K562 (cell line): ENCODE measurements at regions not wholly inside any gene's neighbourhood (a gene's known extent, or its start where the extent isn't known, plus 50 kb on each side); places are given as distances from the start of the nearest gene placed in this dataset.

Source experiments
- ATAC-seq: fragments of 200-7000 bp; cut with Tn5 transposase; 3 replicates; pipeline ENCODE4 v1.9.1; 2020; ENCODE audit warnings: moderate library complexity
- BruUV-seq: library from RNA; stranded (reverse); fragments of 400-500 nt; replicated peaks from 2 replicates; lab custom pipeline; 2021; lab: Mats Ljungman, UMichigan
- CTCF ChIA-PET: fragments of 300-600 bp; formaldehyde crosslinking; extraction: SDS; loops from one replicate; lab custom pipeline; 2021; ENCODE audit warnings: low intra/inter-chr PET ratio; lab: Yijun Ruan, JAX
- POLR2A ChIA-PET: fragments of 300-600, 350-650 bp; sonication (Branson Sonifier 250); formaldehyde crosslinking; extraction: SDS; loops from one replicate; lab custom pipeline; 2021; ENCODE audit warnings: antibody characterized with exemption, inconsistent platforms; lab: Yijun Ruan, JAX
- DNase-seq, 4 experiments: peaks; one replicate each; pipeline versions ENCODE4 v3.0.0 to v3.0.0-alpha.2; 2011 to 2018; ENCODE audit warnings: low spot score in 3 of 4, mixed read lengths in 3 of 4; ENCODE audit errors: extremely low read depth in 1 of 4
- FAIRE-seq: peaks from 2 replicates; lab custom pipeline; 2011; peaks lifted over from hg19 to GRCh38; lab: Jason Lieb, UNC
- H2AFZ ChIP-seq: 2 replicates; pipeline ENCODE4 v1.6.0; 2011; ENCODE audit warnings: low read depth, low read length, control low read depth, inconsistent platforms
- H3K27ac ChIP-seq: fragments of 200-600 bp; 3 replicates; pipeline ENCODE4 v1.8.0; 2011; ENCODE audit warnings: low read depth, mild to moderate bottlenecking, control low read depth, inconsistent platforms, low read length, moderate library complexity, mixed read lengths; ENCODE audit errors: extremely low read depth
- H3K27me3 ChIP-seq, 2 experiments: fragments of 300-600 bp in 1 of 2; 2 replicates in 1 of 2; 3 replicates in 1 of 2; pipeline versions ENCODE4 v1.6.0 to v1.8.0; 2011; ENCODE audit warnings: inconsistent platforms in 2 of 2, low read length in 2 of 2, mild to moderate bottlenecking in 1 of 2, mixed read lengths in 1 of 2, moderate library complexity in 1 of 2; ENCODE audit not compliant: control insufficient read depth in 2 of 2, insufficient read depth in 2 of 2
- H3K36me3 ChIP-seq: fragments of 300-600 bp; 3 replicates; pipeline ENCODE4 v1.8.0; 2011; ENCODE audit warnings: mild to moderate bottlenecking, low read length, inconsistent platforms; ENCODE audit not compliant: control insufficient read depth, insufficient read depth
- H3K4me1 ChIP-seq, 2 experiments: fragments of 200-600 bp in 1 of 2; replicated peaks in 1 of 2; 2 replicates in 1 of 2; 3 replicates in 1 of 2; pipeline versions ENCODE4 v1.5.1 to v1.8.0; 2011; ENCODE audit warnings: inconsistent platforms in 2 of 2, low read length in 2 of 2, mild to moderate bottlenecking in 1 of 2, mixed read lengths in 1 of 2, moderate library complexity in 1 of 2; ENCODE audit not compliant: control insufficient read depth in 2 of 2, insufficient read depth in 2 of 2
- H3K4me2 ChIP-seq: 2 replicates; pipeline ENCODE4 v1.6.1; 2011; ENCODE audit warnings: low read length, control low read depth, inconsistent platforms, mixed read lengths; ENCODE audit not compliant: insufficient read depth
- H3K4me3 ChIP-seq: fragments of 200-600 bp; sonication (generic), shearing (Covaris generic); 2 replicates; pipeline ENCODE4 v1.5.1; 2016; ENCODE audit warnings: control low read depth, inconsistent platforms
- H3K79me2 ChIP-seq: fragments of 200-600 bp; 3 replicates; pipeline ENCODE4 v1.8.0; 2011; ENCODE audit warnings: low read length, inconsistent platforms; ENCODE audit not compliant: control insufficient read depth, insufficient read depth
- H3K9ac ChIP-seq, 2 experiments: 2 replicates each; pipeline versions ENCODE4 v1.6.0 to v1.6.1; 2011; ENCODE audit warnings: low read depth in 2 of 2, low read length in 2 of 2, control low read depth in 1 of 2, inconsistent platforms in 1 of 2, mild to moderate bottlenecking in 1 of 2, mixed read lengths in 1 of 2; ENCODE audit not compliant: insufficient read depth in 1 of 2
- H3K9me1 ChIP-seq: one replicate; pipeline ENCODE4 v1.6.0; 2011; ENCODE audit warnings: inconsistent platforms, mild to moderate bottlenecking, low read length, moderate library complexity; ENCODE audit not compliant: control insufficient read depth, insufficient read depth
- H3K9me3 ChIP-seq: replicated peaks from 2 replicates; pipeline ENCODE4 v1.5.1; 2011; ENCODE audit warnings: low read depth, low read length, inconsistent platforms; ENCODE audit not compliant: control insufficient read depth, insufficient read depth
- H4K20me1 ChIP-seq: replicated peaks from 2 replicates; pipeline ENCODE4 v1.6.1; 2011; ENCODE audit warnings: low read length, inconsistent platforms, mixed read lengths; ENCODE audit not compliant: control insufficient read depth, insufficient read depth
- ARNT ChIP-seq, 2 experiments: fragments of 450-650 bp; IDR thresholded peaks; 2 replicates each; pipeline ENCODE4 v1.6.1; 2016; ENCODE audit warnings: mild to moderate bottlenecking in 1 of 2
- CREM ChIP-seq: IDR thresholded peaks from 2 replicates; pipeline ENCODE4 v1.6.1; 2014; ENCODE audit warnings: antibody characterized with exemption, low read depth
- DDX20 ChIP-seq: fragments of 450-650 bp; IDR thresholded peaks from 2 replicates; pipeline ENCODE4 v1.6.1; 2016; ENCODE audit warnings: missing genetic modification characterization, low read depth, mild to moderate bottlenecking, missing compliant biosample characterization, moderate library complexity
- EP300 ChIP-seq: IDR thresholded peaks from 2 replicates; pipeline ENCODE4 v1.6.1; 2012; ENCODE audit warnings: low read length, improper control_type of control experiment
- ETS2 ChIP-seq: IDR thresholded peaks from 2 replicates; pipeline ENCODE4 v1.6.1; 2016; ENCODE audit warnings: borderline replicate concordance, missing genetic modification characterization, mild to moderate bottlenecking, moderate library complexity, missing compliant biosample characterization; ENCODE audit not compliant: poor library complexity, severe bottlenecking
- HLTF ChIP-seq: fragments of 450-650 bp; IDR thresholded peaks from 2 replicates; pipeline ENCODE4 v1.6.1; 2016
- MAFG ChIP-seq: fragments of 450-650 bp; conservative IDR thresholded peaks from 2 replicates; pipeline ENCODE4 v1.6.1; 2016; ENCODE audit warnings: missing genetic modification characterization, missing compliant biosample characterization
- MTA3 ChIP-seq: fragments of 450-650 bp; formaldehyde crosslinking; IDR thresholded peaks from 2 replicates; pipeline ENCODE4 v1.6.1; 2017; ENCODE audit warnings: mild to moderate bottlenecking, borderline replicate concordance
- MXI1 ChIP-seq: IDR thresholded peaks from 2 replicates; pipeline ENCODE4 v1.6.1; 2011; ENCODE audit warnings: low read depth, mild to moderate bottlenecking, improper control_type of control experiment, low read length
- MYBL2 ChIP-seq, 2 experiments: fragments of 450-650 bp in 1 of 2; sonication (generic) in 1 of 2; formaldehyde crosslinking in 1 of 2; IDR thresholded peaks; 2 replicates each; pipeline versions ENCODE4 v1.6.1 to v1.8.1; 2017 to 2022; ENCODE audit warnings: borderline replicate concordance in 1 of 2, inconsistent platforms in 1 of 2, low read depth in 1 of 2, mild to moderate bottlenecking in 1 of 2, missing genetic modification reagents in 1 of 2, moderate library complexity in 1 of 2
- POLR2H ChIP-seq: IDR thresholded peaks from 2 replicates; pipeline ENCODE4 v1.6.1; 2016; ENCODE audit warnings: missing genetic modification characterization, low read depth, mild to moderate bottlenecking, control low read depth, missing compliant biosample characterization, moderate library complexity
- RB1 ChIP-seq: fragments of 450-650 bp; IDR thresholded peaks from 2 replicates; pipeline ENCODE4 v1.6.1; 2017; ENCODE audit warnings: low read depth, mild to moderate bottlenecking
- SRF ChIP-seq, 2 experiments: fragments of 250-450, 450-650 bp in 1 of 2; sonication (Bioruptor Pico) in 1 of 2; sonication (generic) in 1 of 2; formaldehyde crosslinking; IDR thresholded peaks; 2 replicates each; pipeline versions ENCODE4 v1.5.0 to v1.5.1; 2020 to 2022; ENCODE audit warnings: mild to moderate bottlenecking in 1 of 2, missing genetic modification reagents in 1 of 2
- TBL1XR1 ChIP-seq, 2 experiments: IDR thresholded peaks; 2 replicates each; pipeline ENCODE4 v1.6.1; 2012; ENCODE audit warnings: improper control_type of control experiment in 2 of 2, low read length in 2 of 2, mild to moderate bottlenecking in 1 of 2
- ZFP30 ChIP-seq: fragments of 250-450 bp; sonication (Bioruptor Pico); IDR thresholded peaks from 2 replicates; pipeline ENCODE4 v1.8.0; 2022; ENCODE audit warnings: moderate library complexity, mild to moderate bottlenecking, inconsistent platforms, borderline replicate concordance
- WGBS: fragments of 100-300 bp; shearing (Covaris generic); methylation state at CpG from one replicate; pipeline ENCODE4 v1.1.6; 2016; ENCODE audit warnings: low coverage, mixed read lengths; ENCODE audit not compliant: insufficient coverage; ENCODE audit errors: missing lambda C conversion rate; 5-methylcytosine and 5-hydroxymethylcytosine counted together
- in situ Hi-C: fragments of 300-500 bp; cut with MboI; formaldehyde crosslinking; loops from 4 replicates; pipeline ENCODE4 v1.15.0; 2018; ENCODE audit warnings: inconsistent platforms, mixed read lengths
- intact Hi-C: fragments of 100-400 bp; cut with micrococcal nuclease; formaldehyde crosslinking; loops from 2 replicates; pipeline ENCODE4 v1.14.2; 2022
- TF ChIP-seq, protein P1 (sequence below): fragments of 450-650 bp; IDR thresholded peaks from 2 replicates; pipeline ENCODE4 v1.6.1; 2016
- TF ChIP-seq, protein P2 (sequence below), 2 experiments: fragments of 450-650 bp; IDR thresholded peaks; 2 replicates each; pipeline ENCODE4 v1.6.1; 2018; ENCODE audit warnings: mild to moderate bottlenecking in 2 of 2, low read depth in 1 of 2; ENCODE audit not compliant: partially characterized antibody in 2 of 2
- TF ChIP-seq, protein P3 (sequence below): fragments of 450-650 bp; IDR thresholded peaks from 2 replicates; pipeline ENCODE4 v1.6.1; 2016; ENCODE audit warnings: antibody characterized with exemption

DNA sequence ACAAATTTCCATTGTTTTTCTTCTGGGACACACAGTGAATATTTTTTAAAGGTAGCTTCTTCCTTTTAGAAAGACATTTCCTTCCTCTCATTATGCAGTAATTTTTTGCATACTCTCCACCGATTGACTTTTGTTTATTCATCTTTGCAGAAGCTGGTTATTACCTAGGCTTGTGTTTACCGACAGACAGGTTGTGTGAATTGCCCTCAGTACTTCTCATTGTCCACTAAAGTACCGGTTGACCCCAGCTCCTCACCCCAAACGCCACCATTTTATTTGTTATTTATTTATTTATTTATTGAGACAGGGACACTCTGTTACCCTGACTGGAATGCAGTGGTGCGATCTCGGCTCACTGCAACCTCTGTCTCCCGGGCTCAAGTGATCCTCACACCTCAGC, 63.4 kb upstream of the MYL2 start:
- H3K79me2 ChIP-seq, result no peaks in the 10 kb centered on the region
- H3K27me3 ChIP-seq, result peaks cover 3 to 9% of the 10 kb centered on the region in 2 experiments; a peak in 4 of 5 replicates
- no peak overlapping the region for H2AFZ ChIP-seq
- H3K27ac ChIP-seq, result no peak overlapping the region
- DNase-seq, result no peak
- no peak overlapping the region for H3K4me2 ChIP-seq
- ChIA-PET POLR2A (interaction anchor here (0.6 kb wide), 2 partner anchors 92 to 278 kb away, joined by 3 to 5 read pairs; no protein-coding TSS in a partner anchor), CTCF (no interaction called here)
- no peaks in the 10 kb centered on the region for H4K20me1 ChIP-seq
- H3K4me3 ChIP-seq, result no peak overlapping the region
- 0% methylated on average over 7 of the region's 7 CpGs for WGBS
- no peaks in the 10 kb centered on the region for H3K4me1 ChIP-seq
- no peak for ATAC-seq
- no peaks in the 10 kb centered on the region for H3K9me3 ChIP-seq
- FAIRE-seq, result no peak
- intact Hi-C loops (no loop called here), in situ Hi-C loops (no loop called here)
- peaks cover 2% of the 10 kb centered on the region for H3K9me1 ChIP-seq
- no peak overlapping the region for H3K9ac ChIP-seq
- H3K36me3 ChIP-seq, result no peaks in the 10 kb centered on the region
- BruUV-seq, result no TSS peak
- no peak for TF ChIP-seq RB1
- TF ChIP-seq, protein P1, sequence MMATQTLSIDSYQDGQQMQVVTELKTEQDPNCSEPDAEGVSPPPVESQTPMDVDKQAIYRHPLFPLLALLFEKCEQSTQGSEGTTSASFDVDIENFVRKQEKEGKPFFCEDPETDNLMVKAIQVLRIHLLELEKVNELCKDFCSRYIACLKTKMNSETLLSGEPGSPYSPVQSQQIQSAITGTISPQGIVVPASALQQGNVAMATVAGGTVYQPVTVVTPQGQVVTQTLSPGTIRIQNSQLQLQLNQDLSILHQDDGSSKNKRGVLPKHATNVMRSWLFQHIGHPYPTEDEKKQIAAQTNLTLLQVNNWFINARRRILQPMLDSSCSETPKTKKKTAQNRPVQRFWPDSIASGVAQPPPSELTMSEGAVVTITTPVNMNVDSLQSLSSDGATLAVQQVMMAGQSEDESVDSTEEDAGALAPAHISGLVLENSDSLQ, result no peak
- TF ChIP-seq MYBL2 (IDR thresholded peaks at IDR 0.05; ENCODE audit: low read depth), result no peak
- TF ChIP-seq MYBL2 (CRISPR knock-in tag; IDR thresholded peaks at IDR 0.05; ENCODE audit: borderline replicate concordance), result no peak
- no peak for TF ChIP-seq EP300
- TF ChIP-seq, protein P2, sequence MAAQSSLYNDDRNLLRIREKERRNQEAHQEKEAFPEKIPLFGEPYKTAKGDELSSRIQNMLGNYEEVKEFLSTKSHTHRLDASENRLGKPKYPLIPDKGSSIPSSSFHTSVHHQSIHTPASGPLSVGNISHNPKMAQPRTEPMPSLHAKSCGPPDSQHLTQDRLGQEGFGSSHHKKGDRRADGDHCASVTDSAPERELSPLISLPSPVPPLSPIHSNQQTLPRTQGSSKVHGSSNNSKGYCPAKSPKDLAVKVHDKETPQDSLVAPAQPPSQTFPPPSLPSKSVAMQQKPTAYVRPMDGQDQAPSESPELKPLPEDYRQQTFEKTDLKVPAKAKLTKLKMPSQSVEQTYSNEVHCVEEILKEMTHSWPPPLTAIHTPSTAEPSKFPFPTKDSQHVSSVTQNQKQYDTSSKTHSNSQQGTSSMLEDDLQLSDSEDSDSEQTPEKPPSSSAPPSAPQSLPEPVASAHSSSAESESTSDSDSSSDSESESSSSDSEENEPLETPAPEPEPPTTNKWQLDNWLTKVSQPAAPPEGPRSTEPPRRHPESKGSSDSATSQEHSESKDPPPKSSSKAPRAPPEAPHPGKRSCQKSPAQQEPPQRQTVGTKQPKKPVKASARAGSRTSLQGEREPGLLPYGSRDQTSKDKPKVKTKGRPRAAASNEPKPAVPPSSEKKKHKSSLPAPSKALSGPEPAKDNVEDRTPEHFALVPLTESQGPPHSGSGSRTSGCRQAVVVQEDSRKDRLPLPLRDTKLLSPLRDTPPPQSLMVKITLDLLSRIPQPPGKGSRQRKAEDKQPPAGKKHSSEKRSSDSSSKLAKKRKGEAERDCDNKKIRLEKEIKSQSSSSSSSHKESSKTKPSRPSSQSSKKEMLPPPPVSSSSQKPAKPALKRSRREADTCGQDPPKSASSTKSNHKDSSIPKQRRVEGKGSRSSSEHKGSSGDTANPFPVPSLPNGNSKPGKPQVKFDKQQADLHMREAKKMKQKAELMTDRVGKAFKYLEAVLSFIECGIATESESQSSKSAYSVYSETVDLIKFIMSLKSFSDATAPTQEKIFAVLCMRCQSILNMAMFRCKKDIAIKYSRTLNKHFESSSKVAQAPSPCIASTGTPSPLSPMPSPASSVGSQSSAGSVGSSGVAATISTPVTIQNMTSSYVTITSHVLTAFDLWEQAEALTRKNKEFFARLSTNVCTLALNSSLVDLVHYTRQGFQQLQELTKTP (IDR thresholded peaks at IDR 0.05; ENCODE audit: low read depth in 1 of 2, partially characterized antibody in 2 of 2), result no peak
- TF ChIP-seq MAFG, result no peak
- no peak for TF ChIP-seq ARNT (IDR thresholded peaks at IDR 0.05)
- no peak for TF ChIP-seq ETS2 (tag)
- no peak for TF ChIP-seq TBL1XR1 (IDR thresholded peaks at IDR 0.05; ENCODE audit: low read length in 2 of 2)
- TF ChIP-seq MXI1, result no peak
- TF ChIP-seq HLTF, result no peak
- TF ChIP-seq CREM, result no peak
- TF ChIP-seq SRF (CRISPR knock-in tag; IDR thresholded peaks at IDR 0.05), result no peak
- no peak for TF ChIP-seq ZFP30 (CRISPR knock-in tag)
- TF ChIP-seq POLR2H, result no peak
- TF ChIP-seq MTA3, result no peak
- no peak for TF ChIP-seq DDX20 (tag)
- TF ChIP-seq, protein P3, sequence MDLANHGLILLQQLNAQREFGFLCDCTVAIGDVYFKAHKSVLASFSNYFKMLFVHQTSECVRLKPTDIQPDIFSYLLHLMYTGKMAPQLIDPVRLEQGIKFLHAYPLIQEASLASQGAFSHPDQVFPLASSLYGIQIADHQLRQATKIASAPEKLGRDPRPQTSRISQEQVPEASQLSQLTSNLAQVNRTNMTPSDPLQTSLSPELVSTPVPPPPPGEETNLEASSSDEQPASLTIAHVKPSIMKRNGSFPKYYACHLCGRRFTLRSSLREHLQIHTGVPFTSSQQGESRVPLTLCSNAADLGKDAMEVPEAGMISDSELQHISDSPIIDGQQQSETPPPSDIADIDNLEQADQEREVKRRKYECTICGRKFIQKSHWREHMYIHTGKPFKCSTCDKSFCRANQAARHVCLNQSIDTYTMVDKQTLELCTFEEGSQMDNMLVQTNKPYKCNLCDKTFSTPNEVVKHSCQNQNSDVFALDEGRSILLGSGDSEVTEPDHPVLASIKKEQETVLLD, result no peak
